ENCODE measurements at regions not wholly inside any gene's neighbourhood (a gene's known extent, or its start where the extent isn't known, plus 50 kb on each side); places are given as distances from the start of the nearest gene placed in this dataset.
A peak's percentile ranks its signal among the peaks of the same experiment; 100 is the strongest.
"Not testable (repeated sequence)": the region's sequence is repeated elsewhere in the genome, so short reads cannot be mapped to it uniquely, and the experiment has no call there.

GRCh38 chr2:84040281-84040680, 418.8 kb downstream of the SUCLG1 start:
- DNase-seq: no peak

GRCh38 chr2:84038866-84039265, 420.2 kb downstream of the SUCLG1 start:
- DNase-seq: no peak

- DNase-seq: no peak
These were observed 425.6 kb downstream of the SUCLG1 start for GRCh38 chr2:84033347-84033974.

GRCh38 chr2:84031312-84032050, 427.6 kb downstream of the SUCLG1 start:
- DNase-seq: no peak

- DNase-seq: no peak
These were observed 429.0 kb downstream of the SUCLG1 start for GRCh38 chr2:84029903-84030575.

- no peak for DNase-seq
These were observed 432.3 kb downstream of the SUCLG1 start for GRCh38 chr2:84026818-84027217.

GRCh38 chr2:84022810-84023431, 436.2 kb downstream of the SUCLG1 start:
- DNase-seq: peak; percentile 85

- no peak for DNase-seq
These were observed 442.1 kb downstream of the SUCLG1 start for GRCh38 chr2:84017010-84017409.

GRCh38 chr2:84016183-84016582, 442.9 kb downstream of the SUCLG1 start:
- no peak for DNase-seq

- no peak for DNase-seq
These were observed 461.2 kb downstream of the SUCLG1 start for GRCh38 chr2:83997889-83998288.

- DNase-seq: no peak
These were observed 464.4 kb downstream of the SUCLG1 start for GRCh38 chr2:83994633-83995179.

GRCh38 chr2:83993873-83994632, 465.0 kb downstream of the SUCLG1 start:
- DNase-seq: no peak

- DNase-seq: no peak
These were observed 467.1 kb downstream of the SUCLG1 start for GRCh38 chr2:83991992-83992391.

- DNase-seq: no peak
These were observed 468.4 kb downstream of the SUCLG1 start for GRCh38 chr2:83990636-83991035.

- DNase-seq: not testable (repeated sequence)
These were observed 482.5 kb downstream of the SUCLG1 start for GRCh38 chr2:83976628-83977027.

GRCh38 chr2:83972128-83972527, 487.0 kb downstream of the SUCLG1 start:
- DNase-seq: no peak

GRCh38 chr2:83971547-83971946, 487.5 kb downstream of the SUCLG1 start:
- no peak for DNase-seq

- DNase-seq: no peak
These were observed 488.7 kb downstream of the SUCLG1 start for GRCh38 chr2:83970217-83970929.

- no peak for DNase-seq
These were observed 490.0 kb downstream of the SUCLG1 start for GRCh38 chr2:83969085-83969484.

GRCh38 chr2:83967854-83968253, 491.2 kb downstream of the SUCLG1 start:
- no peak for DNase-seq

- not testable (repeated sequence) for DNase-seq
These were observed 492.1 kb downstream of the SUCLG1 start for GRCh38 chr2:83966946-83967345.

GRCh38 chr2:83961512-83961911, 497.6 kb downstream of the SUCLG1 start:
- DNase-seq: no peak

Measured in NCI-H1694 (cell line).